WTC11 (cell line): ENCODE measurements at regions not wholly inside any gene's neighbourhood (a gene's known extent, or its start where the extent isn't known, plus 50 kb on each side); places are given as distances from the start of the nearest gene placed in this dataset.

Source experiments
- CREM ChIP-seq: sonication (generic); formaldehyde crosslinking; IDR thresholded peaks from 2 replicates; pipeline ENCODE4 v1.8.1; 2022; ENCODE audit warnings: mild to moderate bottlenecking, missing genetic modification reagents, moderate library complexity
- ELF4 ChIP-seq: sonication (generic); formaldehyde crosslinking; IDR thresholded peaks from 2 replicates; pipeline ENCODE4 v1.8.1; 2022; ENCODE audit warnings: low read depth, mild to moderate bottlenecking, moderate library complexity, missing genetic modification reagents
- GABPB1 ChIP-seq: sonication (generic); formaldehyde crosslinking; IDR thresholded peaks from 2 replicates; pipeline ENCODE4 v1.8.1; 2023; ENCODE audit warnings: mild to moderate bottlenecking, missing genetic modification reagents
- JUN ChIP-seq: sonication (generic); formaldehyde crosslinking; IDR thresholded peaks from 2 replicates; pipeline ENCODE4 v1.8.0; 2023; ENCODE audit warnings: mild to moderate bottlenecking, missing genetic modification reagents
- NR1H2 ChIP-seq: sonication (generic); formaldehyde crosslinking; IDR thresholded peaks from 2 replicates; pipeline ENCODE4 v1.9.0; 2021; ENCODE audit warnings: mild to moderate bottlenecking, moderate library complexity, missing genetic modification reagents
- RELA ChIP-seq: sonication (generic); formaldehyde crosslinking; IDR thresholded peaks from 2 replicates; pipeline ENCODE4 v1.8.1; 2022; ENCODE audit warnings: missing genetic modification reagents, mild to moderate bottlenecking, borderline replicate concordance
- TCF7 ChIP-seq: sonication (generic); formaldehyde crosslinking; IDR thresholded peaks from 2 replicates; pipeline ENCODE4 v1.8.0; 2022; ENCODE audit warnings: mild to moderate bottlenecking, low read depth, missing genetic modification reagents, moderate library complexity
- TEAD4 ChIP-seq: sonication (generic); formaldehyde crosslinking; IDR thresholded peaks from 2 replicates; pipeline ENCODE4 v1.8.0; 2022; ENCODE audit warnings: mild to moderate bottlenecking, missing genetic modification reagents
- TF ChIP-seq, protein P1 (sequence below): fragments of 200-600 bp; IDR thresholded peaks from 2 replicates; pipeline ENCODE4 v1.8.0; 2022; ENCODE audit warnings: antibody characterized with exemption
- TF ChIP-seq, protein P2 (sequence below): sonication (generic); formaldehyde crosslinking; IDR thresholded peaks from 2 replicates; pipeline ENCODE4 v1.8.1; 2022; ENCODE audit warnings: mild to moderate bottlenecking, missing genetic modification reagents, moderate library complexity, borderline replicate concordance
- TF ChIP-seq, protein P3 (sequence below): sonication (generic); formaldehyde crosslinking; IDR thresholded peaks from 2 replicates; pipeline ENCODE4 v1.8.0; 2022; ENCODE audit warnings: mild to moderate bottlenecking, missing genetic modification reagents
- TF ChIP-seq, protein P4 (sequence below): sonication (generic); formaldehyde crosslinking; IDR thresholded peaks from 2 replicates; pipeline ENCODE4 v1.8.0; 2022; ENCODE audit warnings: mild to moderate bottlenecking, missing genetic modification reagents

DNA sequence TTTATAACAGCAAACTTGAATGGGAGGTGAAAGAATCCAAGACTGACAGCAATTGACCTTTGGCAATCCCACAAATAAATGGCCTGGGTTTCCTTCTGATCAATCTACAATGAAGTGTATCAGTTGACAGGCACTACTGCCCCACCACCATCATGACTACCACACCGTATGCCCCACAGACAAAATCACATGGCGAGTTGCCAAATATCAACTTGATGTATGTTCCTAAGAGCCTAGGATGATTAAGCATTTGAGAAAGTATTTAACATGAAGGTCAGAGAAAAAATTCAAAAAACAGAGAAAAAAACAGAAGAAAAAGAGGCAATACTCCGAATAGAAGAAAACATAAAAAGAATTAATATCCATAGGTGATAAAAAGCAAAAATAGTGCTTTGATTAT is 215.9 kb upstream of the STAC start:
- TF ChIP-seq, protein P1, sequence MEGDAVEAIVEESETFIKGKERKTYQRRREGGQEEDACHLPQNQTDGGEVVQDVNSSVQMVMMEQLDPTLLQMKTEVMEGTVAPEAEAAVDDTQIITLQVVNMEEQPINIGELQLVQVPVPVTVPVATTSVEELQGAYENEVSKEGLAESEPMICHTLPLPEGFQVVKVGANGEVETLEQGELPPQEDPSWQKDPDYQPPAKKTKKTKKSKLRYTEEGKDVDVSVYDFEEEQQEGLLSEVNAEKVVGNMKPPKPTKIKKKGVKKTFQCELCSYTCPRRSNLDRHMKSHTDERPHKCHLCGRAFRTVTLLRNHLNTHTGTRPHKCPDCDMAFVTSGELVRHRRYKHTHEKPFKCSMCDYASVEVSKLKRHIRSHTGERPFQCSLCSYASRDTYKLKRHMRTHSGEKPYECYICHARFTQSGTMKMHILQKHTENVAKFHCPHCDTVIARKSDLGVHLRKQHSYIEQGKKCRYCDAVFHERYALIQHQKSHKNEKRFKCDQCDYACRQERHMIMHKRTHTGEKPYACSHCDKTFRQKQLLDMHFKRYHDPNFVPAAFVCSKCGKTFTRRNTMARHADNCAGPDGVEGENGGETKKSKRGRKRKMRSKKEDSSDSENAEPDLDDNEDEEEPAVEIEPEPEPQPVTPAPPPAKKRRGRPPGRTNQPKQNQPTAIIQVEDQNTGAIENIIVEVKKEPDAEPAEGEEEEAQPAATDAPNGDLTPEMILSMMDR = no peak
- TF ChIP-seq RELA (no peak), TEAD4 (no peak), JUN (CRISPR knock-in tag) (no peak), CREM (CRISPR knock-in tag) (no peak), NR1H2 (no peak), TCF7 (no peak), GABPB1 (no peak), ELF4 (CRISPR knock-in tag) (no peak)
- TF ChIP-seq, protein P2, sequence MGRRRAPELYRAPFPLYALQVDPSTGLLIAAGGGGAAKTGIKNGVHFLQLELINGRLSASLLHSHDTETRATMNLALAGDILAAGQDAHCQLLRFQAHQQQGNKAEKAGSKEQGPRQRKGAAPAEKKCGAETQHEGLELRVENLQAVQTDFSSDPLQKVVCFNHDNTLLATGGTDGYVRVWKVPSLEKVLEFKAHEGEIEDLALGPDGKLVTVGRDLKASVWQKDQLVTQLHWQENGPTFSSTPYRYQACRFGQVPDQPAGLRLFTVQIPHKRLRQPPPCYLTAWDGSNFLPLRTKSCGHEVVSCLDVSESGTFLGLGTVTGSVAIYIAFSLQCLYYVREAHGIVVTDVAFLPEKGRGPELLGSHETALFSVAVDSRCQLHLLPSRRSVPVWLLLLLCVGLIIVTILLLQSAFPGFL (CRISPR knock-in tag) = no peak
- TF ChIP-seq, protein P3, sequence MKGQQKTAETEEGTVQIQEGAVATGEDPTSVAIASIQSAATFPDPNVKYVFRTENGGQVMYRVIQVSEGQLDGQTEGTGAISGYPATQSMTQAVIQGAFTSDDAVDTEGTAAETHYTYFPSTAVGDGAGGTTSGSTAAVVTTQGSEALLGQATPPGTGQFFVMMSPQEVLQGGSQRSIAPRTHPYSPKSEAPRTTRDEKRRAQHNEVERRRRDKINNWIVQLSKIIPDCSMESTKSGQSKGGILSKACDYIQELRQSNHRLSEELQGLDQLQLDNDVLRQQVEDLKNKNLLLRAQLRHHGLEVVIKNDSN (CRISPR knock-in tag) = no peak
- TF ChIP-seq, protein P4, sequence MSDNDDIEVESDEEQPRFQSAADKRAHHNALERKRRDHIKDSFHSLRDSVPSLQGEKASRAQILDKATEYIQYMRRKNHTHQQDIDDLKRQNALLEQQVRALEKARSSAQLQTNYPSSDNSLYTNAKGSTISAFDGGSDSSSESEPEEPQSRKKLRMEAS (CRISPR knock-in tag) = no peak
